T-helper 2 cell treated with Interferon-gamma antibody and Interleukin-4, amounts not matched to agents 100 ng/mL and 5 ng/mL, for 36 hours (primary cell): ENCODE measurements at regions not wholly inside any gene's neighbourhood (a gene's known extent, or its start where the extent isn't known, plus 50 kb on each side); places are given as distances from the start of the nearest gene placed in this dataset.
"Not testable (repeated sequence)": the region's sequence is repeated elsewhere in the genome, so short reads cannot be mapped to it uniquely, and the experiment has no call there.

Experiments used
- intact Hi-C: fragments of 100-400 bp; cut with micrococcal nuclease; formaldehyde crosslinking; loops from one replicate; pipeline ENCODE4 v1.15.1; 2023

GRCh38 chr10:83734278-83734677 lies 405.0 kb upstream of the GHITM start:
- intact Hi-C loops: no loop called here

GRCh38 chr10:83736008-83736407 lies 403.3 kb upstream of the GHITM start:
- intact Hi-C loops: no loop called here

DNA sequence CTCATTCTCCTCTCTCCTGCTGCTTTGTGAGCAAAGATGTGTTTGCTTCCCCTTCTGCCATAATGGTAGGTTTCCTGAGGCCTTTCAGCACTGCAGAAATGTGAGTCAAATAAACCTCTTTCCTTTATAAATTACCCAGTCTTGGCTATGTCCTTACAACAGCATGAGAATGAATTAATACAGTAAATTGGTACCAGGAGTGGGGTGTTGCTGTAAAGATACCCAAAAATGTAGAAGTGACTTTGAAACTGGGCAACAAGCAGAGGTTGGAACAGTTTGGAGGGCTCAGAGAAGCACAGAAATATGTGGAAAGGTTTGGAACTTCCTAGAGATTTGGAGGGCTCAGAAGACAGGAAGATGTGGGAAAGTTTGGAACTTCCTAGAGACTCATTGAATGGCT lies 388.7 kb upstream of the GHITM start:
- intact Hi-C loops: no loop called here

GRCh38 chr10:83753490-83753889 lies 385.8 kb upstream of the GHITM start:
- intact Hi-C loops: no loop called here

DNA sequence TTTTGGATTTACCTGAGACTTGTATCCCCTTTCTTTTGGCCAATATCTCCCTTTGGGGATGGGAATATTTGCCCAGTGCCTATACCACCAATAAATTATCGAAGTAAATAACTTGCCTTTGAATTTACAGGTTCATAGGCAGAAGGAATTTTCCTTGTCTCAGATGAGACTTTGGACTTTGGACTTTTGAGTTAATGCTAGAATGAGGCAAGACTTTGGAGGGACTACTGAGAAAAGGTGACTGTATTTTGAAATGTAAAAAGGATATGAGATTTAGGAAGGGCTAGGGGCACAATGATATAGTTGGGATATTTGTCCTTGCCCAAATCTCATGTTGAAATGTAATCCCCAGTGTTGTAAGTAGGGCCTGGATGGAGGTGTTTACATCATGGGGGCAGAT lies 384.5 kb upstream of the GHITM start:
- intact Hi-C loops: no loop called here

- intact Hi-C loops: no loop called here
Observed at GRCh38 chr10:83760142-83760541, 379.2 kb upstream of the GHITM start.

DNA sequence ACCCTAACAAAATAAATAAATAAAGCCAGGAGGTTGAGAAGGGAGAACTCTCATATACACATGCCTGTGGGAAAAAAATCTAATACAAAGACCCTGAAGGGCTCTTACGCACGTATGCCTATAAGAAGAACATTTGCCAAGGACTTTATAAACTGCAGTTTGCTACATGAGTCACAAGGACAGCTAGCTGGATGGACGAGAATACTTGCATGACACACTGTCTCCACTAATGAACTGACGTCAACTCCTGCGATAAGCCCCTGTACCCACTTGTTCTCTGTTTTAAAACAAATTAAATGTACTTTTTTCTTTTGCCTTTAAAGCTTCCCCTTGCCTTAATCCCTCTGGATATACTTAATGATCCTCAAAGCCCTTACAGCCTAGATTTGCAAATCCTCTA lies 374.6 kb upstream of the GHITM start:
- intact Hi-C loops: no loop called here

DNA sequence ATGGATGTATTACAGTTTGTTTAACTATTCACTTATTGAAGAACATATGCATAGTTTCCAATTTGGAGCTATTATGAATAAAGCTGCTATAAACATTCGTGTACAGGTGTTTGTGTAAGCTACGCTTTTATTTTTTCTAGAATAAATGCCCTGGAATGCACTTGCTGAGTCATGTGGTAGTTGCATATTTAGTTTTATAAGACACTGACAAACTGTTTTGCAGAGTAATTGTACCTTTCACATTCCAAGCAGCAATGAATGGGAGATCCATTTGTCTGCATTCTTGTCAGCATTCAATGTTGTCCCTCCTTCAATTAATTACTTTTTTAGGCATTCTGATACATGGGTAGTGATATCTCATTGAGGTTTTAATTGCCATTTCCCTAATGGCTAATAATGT lies 373.6 kb upstream of the GHITM start:
- intact Hi-C loops: no loop called here

- intact Hi-C loops: no loop called here
Observed at GRCh38 chr10:83769281-83769820, 370.0 kb upstream of the GHITM start.

GRCh38 chr10:83786701-83787100 lies 352.6 kb upstream of the GHITM start:
- intact Hi-C loops: not testable (repeated sequence)

- intact Hi-C loops: no loop called here
Observed at GRCh38 chr10:83801983-83802382, 337.3 kb upstream of the GHITM start.

DNA sequence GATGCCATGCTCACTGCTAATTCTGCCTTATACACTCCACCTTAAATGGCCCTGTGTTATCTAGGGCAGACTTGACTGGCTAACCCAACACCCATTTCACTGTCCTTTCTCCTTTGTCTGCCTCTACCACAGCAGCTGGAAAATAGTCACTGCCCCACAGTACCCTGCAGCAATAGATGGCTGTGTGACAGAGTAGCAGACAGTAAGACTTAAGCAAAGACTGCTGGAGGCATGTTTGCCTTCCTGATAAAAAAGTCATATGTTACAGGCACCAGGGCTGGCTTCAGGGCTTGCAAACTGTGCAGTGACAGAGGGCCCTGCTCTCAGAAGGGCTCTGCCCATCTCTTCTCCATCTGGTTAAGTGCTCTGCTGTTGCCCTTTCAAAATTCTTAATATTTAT lies 332.6 kb upstream of the GHITM start:
- intact Hi-C loops: no loop called here

GRCh38 chr10:83809001-83809400 lies 330.3 kb upstream of the GHITM start:
- intact Hi-C loops: no loop called here

- intact Hi-C loops: no loop called here
Observed at GRCh38 chr10:83816942-83817341, 322.4 kb upstream of the GHITM start.

DNA sequence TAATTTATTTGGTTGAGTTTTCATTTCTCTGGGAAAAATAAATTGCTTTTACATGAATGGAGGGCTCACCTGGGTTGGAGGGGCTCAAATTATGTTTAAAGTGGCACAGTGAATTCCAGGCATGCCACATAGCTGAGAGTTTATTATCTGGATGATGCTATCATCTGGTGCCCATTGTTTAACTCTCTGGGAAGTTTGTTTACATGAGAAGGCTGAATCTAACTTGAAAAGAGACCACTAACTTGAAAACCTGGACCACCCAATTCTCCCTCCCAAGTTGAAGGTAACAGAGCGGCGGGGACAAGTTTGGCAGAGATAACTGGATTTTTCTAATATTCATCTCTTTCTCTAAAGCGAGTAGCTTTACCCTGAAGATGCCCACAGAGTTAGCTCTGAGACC lies 321.5 kb upstream of the GHITM start:
- intact Hi-C loops: no loop called here

- intact Hi-C loops: no loop called here
Observed at GRCh38 chr10:83819609-83820008, 319.7 kb upstream of the GHITM start.

DNA sequence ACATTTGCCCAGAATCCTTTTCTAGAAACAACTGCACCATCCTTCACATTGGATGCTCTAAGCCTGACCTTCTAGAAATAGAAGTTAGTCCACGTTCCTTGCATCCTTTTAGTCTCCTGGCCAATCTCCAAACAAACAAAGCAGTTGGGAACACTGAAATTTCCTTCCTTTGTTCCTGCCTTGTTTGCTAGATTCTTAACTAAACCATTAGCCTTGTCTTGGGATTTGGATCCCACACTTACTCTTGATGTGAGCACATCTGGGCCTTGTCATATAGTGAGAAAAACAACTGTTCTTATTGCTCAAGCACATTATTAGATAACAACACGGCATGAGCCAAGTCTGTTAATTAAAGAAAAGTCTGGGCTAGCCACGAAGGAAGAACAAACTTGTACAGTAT lies 319.3 kb upstream of the GHITM start:
- intact Hi-C loops: no loop called here

DNA sequence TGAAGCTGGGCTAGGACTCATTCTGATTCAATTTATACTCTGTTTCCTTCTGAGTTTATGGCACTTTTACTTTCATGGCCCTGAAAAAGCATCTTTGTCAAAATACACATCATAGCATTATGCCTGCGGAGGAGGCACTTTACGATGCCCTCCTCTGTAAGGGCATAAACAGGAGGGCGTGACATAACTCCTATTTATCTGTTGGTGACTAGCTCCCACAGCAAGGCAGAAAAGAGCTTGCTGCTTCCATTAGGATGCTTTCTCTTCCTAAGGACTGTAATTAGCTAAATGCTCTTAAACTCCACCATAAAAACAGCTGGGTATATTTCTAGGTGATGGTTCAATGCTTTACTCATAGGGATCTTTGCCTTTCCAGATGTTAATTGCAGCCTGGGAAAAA lies 315.2 kb upstream of the GHITM start:
- intact Hi-C loops: no loop called here

GRCh38 chr10:83834096-83834495 lies 305.2 kb upstream of the GHITM start:
- intact Hi-C loops: no loop called here

DNA sequence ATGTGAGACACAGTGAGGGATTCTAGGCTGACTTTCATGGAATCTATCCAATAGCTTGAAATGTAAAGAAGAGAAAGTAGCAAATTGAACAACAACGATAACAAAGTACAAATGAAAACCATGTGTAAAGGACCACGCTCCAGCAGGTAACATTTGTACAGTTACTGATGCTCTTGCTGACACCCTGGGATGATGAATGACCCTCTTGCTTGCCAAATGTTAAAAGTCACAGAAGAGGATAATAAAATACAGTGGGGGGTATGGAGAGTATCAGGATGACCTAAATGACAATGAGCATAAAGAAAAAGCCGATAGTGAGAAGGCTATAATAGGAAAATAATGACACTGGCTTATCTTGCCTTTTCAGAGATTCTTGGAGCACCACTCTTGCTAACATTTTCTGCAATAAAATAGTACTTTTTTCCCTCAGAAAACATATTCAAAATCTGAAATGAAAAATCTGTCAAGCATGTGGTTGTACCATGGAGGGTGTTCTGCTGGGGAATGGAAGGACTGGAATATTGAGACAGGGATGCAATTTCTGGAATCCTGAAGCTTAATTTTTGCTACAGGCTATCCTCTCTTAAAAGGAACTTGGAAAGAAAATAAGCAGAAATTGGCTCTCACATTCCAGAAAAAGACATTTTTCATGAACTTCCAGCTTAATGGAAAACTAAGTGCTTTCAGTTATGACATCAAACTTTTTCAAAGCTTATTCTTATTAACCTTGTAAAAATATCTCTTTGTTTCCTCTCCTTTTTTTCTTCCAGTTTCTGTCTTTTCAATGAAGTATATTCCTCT lies 303.2 kb upstream of the GHITM start:
- intact Hi-C loops: no loop called here

DNA sequence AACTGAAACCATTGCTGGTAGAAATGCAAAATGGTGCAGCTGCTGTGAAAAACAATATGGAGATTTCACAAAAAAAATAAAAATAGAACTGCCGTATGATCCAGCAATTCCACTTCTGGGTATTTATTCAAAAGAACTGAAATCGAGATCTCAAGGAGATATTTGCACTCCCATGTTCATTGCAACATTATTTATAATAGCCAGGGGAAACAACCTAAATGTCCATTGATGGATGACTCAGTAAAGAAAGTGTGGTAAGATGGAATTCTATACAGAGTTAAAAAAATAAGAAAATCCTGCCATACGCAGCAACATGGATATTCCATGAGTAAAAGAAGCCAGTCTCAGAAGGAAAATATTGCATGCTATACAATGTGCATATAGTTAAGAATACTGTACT lies 290.6 kb upstream of the GHITM start:
- intact Hi-C loops: no loop called here

DNA sequence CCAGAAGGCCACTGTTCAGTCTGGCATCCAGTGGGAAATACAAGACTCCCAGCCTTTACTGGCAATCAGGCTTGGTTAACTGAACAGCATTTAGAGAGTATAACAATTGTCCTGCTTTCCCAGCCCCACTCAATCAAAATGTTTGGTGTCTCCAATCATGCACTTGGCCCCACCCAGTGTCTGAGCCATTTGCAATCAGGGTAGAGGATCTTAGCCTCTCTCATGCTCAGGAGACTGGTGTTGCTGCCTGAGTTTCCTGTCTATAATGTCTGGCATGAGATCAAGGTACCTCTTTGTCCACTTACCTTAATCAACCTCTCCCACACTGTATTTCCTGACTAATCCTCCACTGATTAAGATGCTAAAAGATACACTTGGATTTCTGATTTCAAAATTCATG lies 290.2 kb upstream of the GHITM start:
- intact Hi-C loops: no loop called here

- intact Hi-C loops: no loop called here
Observed at GRCh38 chr10:83852146-83852545, 287.2 kb upstream of the GHITM start.
